CD4-positive, alpha-beta T cell treated with Interleukin-15 for 4 hours (primary cell): ENCODE measurements at regions not wholly inside any gene's neighbourhood (a gene's known extent, or its start where the extent isn't known, plus 50 kb on each side); places are given as distances from the start of the nearest gene placed in this dataset.
A peak's percentile ranks its signal among the peaks of the same experiment; 100 is the strongest.
"Not testable (repeated sequence)": the region's sequence is repeated elsewhere in the genome, so short reads cannot be mapped to it uniquely, and the experiment has no call there.

Source experiments
- DNase-seq: peaks from one replicate; pipeline ENCODE4 v3.0.0-alpha.2; 2020; ENCODE audit warnings: low spot score

GRCh38 chr20:1825938-1826445, 69.2 kb upstream of the SIRPA start:
- DNase-seq = no peak

GRCh38 chr20:1825507-1825906, 69.7 kb upstream of the SIRPA start:
- no peak for DNase-seq

- DNase-seq = no peak
These were observed 70.4 kb upstream of the SIRPA start for GRCh38 chr20:1824834-1825233.

- no peak for DNase-seq
These were observed 71.0 kb upstream of the SIRPA start for GRCh38 chr20:1824181-1824580.

- DNase-seq = no peak
These were observed 71.8 kb upstream of the SIRPA start for GRCh38 chr20:1823450-1823844.

GRCh38 chr20:1822564-1823449, 72.4 kb upstream of the SIRPA start:
- DNase-seq = no peak

- DNase-seq = peak; percentile 8
These were observed 74.8 kb upstream of the SIRPA start for GRCh38 chr20:1820138-1821079.

GRCh38 chr20:1819311-1820137, 75.7 kb upstream of the SIRPA start:
- DNase-seq = no peak

- no peak for DNase-seq
These were observed 76.3 kb upstream of the SIRPA start for GRCh38 chr20:1818895-1819294.

GRCh38 chr20:1818247-1818840, 76.9 kb upstream of the SIRPA start:
- DNase-seq = no peak

- DNase-seq = no peak
These were observed 77.5 kb upstream of the SIRPA start for GRCh38 chr20:1817577-1818211.

- DNase-seq = no peak
These were observed 78.5 kb upstream of the SIRPA start for GRCh38 chr20:1816384-1817381.

- no peak for DNase-seq
These were observed 79.6 kb upstream of the SIRPA start for GRCh38 chr20:1815502-1816085.

- DNase-seq = not testable (repeated sequence)
These were observed 80.3 kb upstream of the SIRPA start for GRCh38 chr20:1814861-1815260.

- no peak for DNase-seq
These were observed 81.3 kb upstream of the SIRPA start for GRCh38 chr20:1813674-1814635.

GRCh38 chr20:1813101-1813529, 82.1 kb upstream of the SIRPA start:
- no peak for DNase-seq

- DNase-seq = no peak
These were observed 83.3 kb upstream of the SIRPA start for GRCh38 chr20:1811621-1812498.
